SK-N-DZ (cell line): ENCODE measurements at regions not wholly inside any gene's neighbourhood (a gene's known extent, or its start where the extent isn't known, plus 50 kb on each side); places are given as distances from the start of the nearest gene placed in this dataset.
"Not testable (repeated sequence)": the region's sequence is repeated elsewhere in the genome, so short reads cannot be mapped to it uniquely, and the experiment has no call there.

ENCODE experiments used
- DNase-seq: peaks from one replicate; pipeline ENCODE4 v3.0.0-alpha.2; 2015; ENCODE audit warnings: low spot score

- peak; percentile 83 for DNase-seq
These were observed 60.3 kb downstream of the GOLGA8K start for GRCh38 chr15:32342772-32343199.

GRCh38 chr15:32342268-32342667 lies 60.8 kb downstream of the GOLGA8K start:
- DNase-seq = not testable (repeated sequence)

GRCh38 chr15:32341530-32341929 lies 61.6 kb downstream of the GOLGA8K start:
- DNase-seq = not testable (repeated sequence)

- DNase-seq = not testable (repeated sequence)
These were observed 66.3 kb downstream of the GOLGA8K start for GRCh38 chr15:32336804-32337203.

GRCh38 chr15:32323353-32323752 lies 79.7 kb downstream of the GOLGA8K start:
- not testable (repeated sequence) for DNase-seq

- DNase-seq = not testable (repeated sequence)
These were observed 83.8 kb downstream of the GOLGA8K start for GRCh38 chr15:32319247-32319646.

- not testable (repeated sequence) for DNase-seq
These were observed 86.6 kb downstream of the GOLGA8K start for GRCh38 chr15:32316482-32316881.

- DNase-seq = not testable (repeated sequence)
These were observed 87.8 kb downstream of the GOLGA8K start for GRCh38 chr15:32315079-32315939.

- DNase-seq = not testable (repeated sequence)
These were observed 89.5 kb downstream of the GOLGA8K start for GRCh38 chr15:32313446-32314209.

GRCh38 chr15:32312721-32313120 lies 90.4 kb downstream of the GOLGA8K start:
- DNase-seq = not testable (repeated sequence)

GRCh38 chr15:32307592-32307991 lies 95.5 kb downstream of the GOLGA8K start:
- DNase-seq = not testable (repeated sequence)

- not testable (repeated sequence) for DNase-seq
These were observed 126.8 kb downstream of the GOLGA8K start for GRCh38 chr15:32276200-32276830.

GRCh38 chr15:32253958-32254357 lies 149.1 kb downstream of the GOLGA8K start:
- not testable (repeated sequence) for DNase-seq

- not testable (repeated sequence) for DNase-seq
These were observed 153.9 kb downstream of the GOLGA8K start for GRCh38 chr15:32249207-32249606.

GRCh38 chr15:32243727-32244126 lies 159.4 kb downstream of the GOLGA8K start:
- DNase-seq = not testable (repeated sequence)

- not testable (repeated sequence) for DNase-seq
These were observed 160.1 kb downstream of the GOLGA8K start for GRCh38 chr15:32242780-32243528.

GRCh38 chr15:32227410-32228114 lies 175.5 kb downstream of the GOLGA8K start:
- DNase-seq = peak; percentile 47

GRCh38 chr15:32222716-32223115 lies 180.4 kb downstream of the GOLGA8K start:
- DNase-seq = no peak
